HPDE6-E6E7 (cell line): ENCODE measurements at regions not wholly inside any gene's neighbourhood (a gene's known extent, or its start where the extent isn't known, plus 50 kb on each side); places are given as distances from the start of the nearest gene placed in this dataset.

Experiments used
- DNase-seq: peaks from one replicate; pipeline ENCODE4 v3.0.0; 2011; ENCODE audit warnings: missing footprints; ENCODE audit errors: extremely low spot score

- DNase-seq: no peak
Observed at GRCh38 chr5:8633696-8634095, 764.7 kb downstream of the MTRR start.

DNA sequence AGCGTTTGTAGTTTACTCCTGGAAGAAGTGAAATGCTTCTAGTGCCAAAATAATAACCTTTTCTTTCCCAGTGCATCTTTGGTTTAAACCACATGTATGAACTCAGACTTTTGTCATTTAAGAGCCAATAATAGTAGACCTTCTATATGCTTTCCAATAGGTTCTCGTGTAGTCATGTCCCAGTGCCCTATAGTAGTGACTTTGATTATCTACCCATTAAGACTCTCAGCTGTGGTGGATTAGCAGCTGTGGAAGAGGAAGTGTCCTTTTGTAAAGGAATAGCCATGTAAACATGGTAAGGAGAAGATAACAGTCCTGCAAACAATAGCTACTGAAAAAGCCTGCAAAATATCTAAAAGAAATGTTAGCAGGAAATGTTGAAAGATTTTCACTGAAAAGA lies 765.3 kb downstream of the MTRR start:
- no peak for DNase-seq

GRCh38 chr5:8641786-8642505 lies 773.0 kb downstream of the MTRR start:
- no peak for DNase-seq

DNA sequence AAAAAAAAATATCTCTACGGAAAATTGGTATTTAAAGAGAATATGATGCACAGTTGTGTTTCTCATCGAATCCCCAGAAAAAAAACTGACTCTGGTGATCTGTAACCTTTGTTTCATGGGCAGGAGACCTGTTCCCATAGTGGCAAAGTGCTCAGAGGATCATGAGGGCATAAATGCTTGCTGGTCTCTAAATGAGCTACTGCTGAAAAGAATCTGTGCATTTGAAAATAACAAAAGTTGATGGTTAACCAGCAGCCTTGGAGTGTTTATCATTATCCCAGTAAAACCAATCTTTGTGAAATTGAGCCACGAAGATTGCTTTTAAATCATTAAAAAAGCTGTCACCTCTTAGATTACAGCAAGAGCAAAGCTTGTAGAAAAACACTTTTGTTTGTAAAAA lies 775.4 kb downstream of the MTRR start:
- no peak for DNase-seq

- DNase-seq: no peak
Observed at GRCh38 chr5:8647111-8647510, 778.2 kb downstream of the MTRR start.

DNA sequence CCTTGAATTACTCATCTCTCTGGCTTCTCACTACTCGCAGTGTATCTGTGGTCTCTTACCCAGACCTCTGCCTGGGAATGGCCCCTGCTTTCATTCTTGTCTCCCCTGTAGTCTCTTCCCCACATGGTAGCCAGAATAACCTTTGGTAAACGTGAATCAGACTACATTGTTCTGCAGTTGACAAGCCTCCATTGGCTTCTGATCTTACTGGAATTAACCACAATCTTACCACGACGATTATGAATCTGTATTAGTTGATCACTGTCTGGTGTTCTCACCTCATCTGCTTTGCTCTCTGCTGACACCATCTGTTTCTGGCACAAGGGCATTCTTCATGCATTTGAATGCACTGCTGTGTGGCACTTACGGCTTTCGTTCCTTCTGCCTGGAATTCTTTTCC lies 781.2 kb downstream of the MTRR start:
- DNase-seq: no peak

GRCh38 chr5:8660133-8660893 lies 791.4 kb downstream of the MTRR start:
- no peak for DNase-seq

DNA sequence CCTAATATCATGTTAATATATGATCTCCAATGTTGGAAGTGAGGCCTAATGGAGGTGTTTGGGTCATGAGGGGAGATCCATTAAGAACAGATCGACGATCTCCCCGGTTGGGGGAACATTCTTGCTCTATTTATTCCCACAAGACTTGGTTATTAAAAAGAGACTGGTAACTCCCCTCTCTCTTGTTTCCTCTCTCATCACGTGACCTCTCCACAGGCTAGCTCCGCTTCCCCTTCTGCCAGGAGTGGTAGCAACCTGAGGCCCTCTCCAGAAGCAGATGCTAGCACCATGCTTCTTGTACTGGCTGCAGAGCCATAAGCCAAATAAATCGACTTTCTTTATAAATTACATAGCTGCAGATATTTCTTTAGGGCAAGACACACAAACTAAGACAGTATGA lies 794.4 kb downstream of the MTRR start:
- DNase-seq: no peak

GRCh38 chr5:8675182-8675581 lies 806.2 kb downstream of the MTRR start:
- no peak for DNase-seq

- DNase-seq: no peak
Observed at GRCh38 chr5:8676695-8677094, 807.7 kb downstream of the MTRR start.

DNA sequence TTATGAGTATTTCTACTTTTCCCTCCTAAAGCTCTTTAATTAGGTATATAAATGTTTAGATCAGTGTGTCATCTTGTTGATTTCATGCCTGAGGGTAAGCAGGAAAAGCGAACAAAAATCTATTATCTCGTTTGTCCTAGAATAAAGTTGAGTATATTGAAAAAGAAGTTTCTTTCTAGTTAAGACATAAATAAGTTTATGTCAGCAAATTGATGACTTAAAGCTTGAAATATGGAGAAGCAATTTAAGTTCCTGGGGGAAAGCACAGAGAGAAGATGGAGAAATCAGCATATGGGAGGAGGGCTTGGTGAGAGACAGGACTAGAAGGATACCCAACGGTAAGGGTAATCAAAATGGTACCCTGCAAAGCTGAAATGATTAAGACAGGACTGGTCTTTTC lies 813.4 kb downstream of the MTRR start:
- no peak for DNase-seq

GRCh38 chr5:8683496-8683895 lies 814.5 kb downstream of the MTRR start:
- no peak for DNase-seq

- no peak for DNase-seq
Observed at GRCh38 chr5:8685704-8686103, 816.8 kb downstream of the MTRR start.

GRCh38 chr5:8686707-8687106 lies 817.8 kb downstream of the MTRR start:
- no peak for DNase-seq

GRCh38 chr5:8689773-8690172 lies 820.8 kb downstream of the MTRR start:
- DNase-seq: no peak

GRCh38 chr5:8691221-8691620 lies 822.3 kb downstream of the MTRR start:
- DNase-seq: no peak

DNA sequence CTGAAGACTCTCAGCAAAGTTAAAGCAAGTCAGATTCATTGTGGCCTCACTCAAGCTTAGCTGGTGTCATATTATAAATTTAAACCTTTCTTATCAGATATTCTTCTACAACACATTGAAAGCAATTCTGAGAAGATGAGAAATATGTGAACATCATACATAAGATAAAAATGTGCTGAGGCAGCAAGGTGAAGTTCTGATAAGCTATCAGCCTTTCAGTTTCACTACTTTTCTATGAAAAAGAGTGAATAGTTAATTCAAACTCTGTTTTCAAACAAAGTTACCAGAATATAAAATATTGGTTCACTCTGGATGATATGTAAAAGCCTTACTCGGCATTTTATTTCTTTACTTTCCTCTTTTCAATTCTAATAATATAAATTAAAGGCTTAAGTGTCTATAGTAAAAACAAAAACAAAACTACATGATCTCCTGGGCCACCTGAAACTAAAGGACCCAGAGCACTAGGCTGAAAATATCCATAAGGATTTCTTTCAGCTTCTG lies 824.4 kb downstream of the MTRR start:
- DNase-seq: no peak

DNA sequence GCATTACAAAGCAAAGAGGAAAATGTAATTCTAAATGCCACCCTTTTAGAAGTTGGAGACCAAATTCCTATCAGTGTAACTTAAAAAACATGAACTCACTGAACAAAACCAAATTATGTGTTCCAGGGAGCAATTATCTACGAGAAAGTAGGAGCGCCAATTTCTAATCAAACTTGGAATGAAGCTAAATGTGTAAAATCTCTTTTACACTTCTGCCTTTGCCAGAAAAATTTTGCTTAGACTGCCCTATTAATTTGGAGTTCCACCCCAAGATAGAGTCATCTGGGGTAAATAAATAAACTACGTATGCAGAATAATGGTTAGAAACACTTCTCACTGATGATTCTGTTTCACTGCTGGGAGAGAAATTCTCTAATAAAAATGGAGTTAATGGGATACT lies 825.6 kb downstream of the MTRR start:
- no peak for DNase-seq

- no peak for DNase-seq
Observed at GRCh38 chr5:8695902-8696845, 827.2 kb downstream of the MTRR start.

DNA sequence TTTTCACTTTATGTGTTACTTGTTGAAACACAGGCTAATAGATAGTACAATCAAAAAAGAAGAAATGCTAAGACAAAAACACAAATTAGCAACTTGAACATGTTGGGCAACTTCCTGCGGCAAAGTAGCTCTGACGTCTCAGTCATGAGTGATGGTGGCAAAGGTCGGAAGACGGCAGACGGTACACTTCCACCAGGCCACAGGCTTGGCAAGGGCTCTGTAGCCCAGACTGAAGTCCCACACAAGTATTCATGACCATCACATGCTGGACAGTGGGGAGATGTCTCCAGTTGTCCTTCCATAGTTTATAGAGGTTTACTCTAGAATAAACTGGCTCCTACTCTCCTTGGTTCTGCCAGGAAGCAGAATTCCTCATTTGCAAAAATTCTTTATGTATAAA lies 831.3 kb downstream of the MTRR start:
- DNase-seq: no peak

- DNase-seq: no peak
Observed at GRCh38 chr5:8700671-8701070, 831.7 kb downstream of the MTRR start.

DNA sequence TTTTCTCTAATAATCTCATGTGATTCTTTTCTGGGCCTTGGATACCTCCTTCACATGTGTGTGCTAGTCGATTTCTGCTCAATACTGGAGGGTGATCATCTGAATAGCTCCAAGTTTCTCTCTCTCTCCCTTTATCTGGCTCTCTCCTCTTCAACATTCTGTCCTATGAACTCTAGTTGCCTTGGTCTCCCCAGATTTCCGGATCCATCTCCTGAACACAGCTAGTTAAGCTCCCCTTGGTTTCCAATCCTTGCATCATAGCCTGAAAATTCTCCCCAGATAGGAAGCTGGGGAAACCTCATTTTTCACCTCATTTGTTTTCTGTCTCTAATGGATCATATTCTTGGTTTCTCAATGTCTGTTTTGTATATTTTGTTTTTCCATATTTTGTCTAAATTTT lies 832.3 kb downstream of the MTRR start:
- no peak for DNase-seq
